Stimulated activated CD4-positive, alpha-beta T cell treated with anti-CD3 and anti-CD28 coated beads, TNF-alpha, amount 100 ng/mL, for 24 hours (primary cell): ENCODE measurements at regions not wholly inside any gene's neighbourhood (a gene's known extent, or its start where the extent isn't known, plus 50 kb on each side); places are given as distances from the start of the nearest gene placed in this dataset.

Source experiments
- DNase-seq, 3 experiments: peaks; one replicate each; pipeline ENCODE4 v3.0.0-alpha.2; 2020; ENCODE audit warnings: low read depth in 3 of 3

GRCh38 chr11:95318498-95318897 is 87.5 kb upstream of the SESN3 start:
- no peak for DNase-seq

GRCh38 chr11:95308512-95309035 is 77.6 kb upstream of the SESN3 start:
- DNase-seq: no peak

GRCh38 chr11:95307286-95307685 is 76.3 kb upstream of the SESN3 start:
- no peak for DNase-seq

- DNase-seq: no peak
These were observed 75.8 kb upstream of the SESN3 start for GRCh38 chr11:95306801-95307200.

GRCh38 chr11:95306123-95306522 is 75.1 kb upstream of the SESN3 start:
- no peak for DNase-seq

- DNase-seq: no peak
These were observed 74.7 kb upstream of the SESN3 start for GRCh38 chr11:95305705-95306104.

GRCh38 chr11:95304777-95305176 is 73.8 kb upstream of the SESN3 start:
- no peak for DNase-seq

- DNase-seq: no peak
These were observed 71.2 kb upstream of the SESN3 start for GRCh38 chr11:95302211-95302610.

GRCh38 chr11:95301474-95301873 is 70.5 kb upstream of the SESN3 start:
- no peak for DNase-seq

- DNase-seq: no peak
These were observed 68.2 kb upstream of the SESN3 start for GRCh38 chr11:95299078-95299679.

GRCh38 chr11:95297680-95298452 is 66.9 kb upstream of the SESN3 start:
- DNase-seq: no peak

- DNase-seq: no peak
These were observed 65.6 kb upstream of the SESN3 start for GRCh38 chr11:95296621-95297025.

GRCh38 chr11:95296165-95296564 is 65.2 kb upstream of the SESN3 start:
- DNase-seq: no peak

- no peak for DNase-seq
These were observed 64.6 kb upstream of the SESN3 start for GRCh38 chr11:95295382-95296149.

- DNase-seq: no peak
These were observed 63.7 kb upstream of the SESN3 start for GRCh38 chr11:95294701-95295100.

- DNase-seq: no peak
These were observed 62.1 kb upstream of the SESN3 start for GRCh38 chr11:95293116-95293515.

- DNase-seq: no peak
These were observed 60.9 kb upstream of the SESN3 start for GRCh38 chr11:95291946-95292345.

GRCh38 chr11:95289378-95290101 is 58.5 kb upstream of the SESN3 start:
- no peak for DNase-seq

- no peak for DNase-seq
These were observed 53.4 kb upstream of the SESN3 start for GRCh38 chr11:95284057-95285052.

- DNase-seq: no peak
These were observed 52.6 kb upstream of the SESN3 start for GRCh38 chr11:95283650-95284049.

GRCh38 chr11:95283146-95283545 is 52.1 kb upstream of the SESN3 start:
- no peak for DNase-seq
